GM12878 (cell line): ENCODE measurements at regions not wholly inside any gene's neighbourhood (a gene's known extent, or its start where the extent isn't known, plus 50 kb on each side); places are given as distances from the start of the nearest gene placed in this dataset.

Source experiments
- ATAC-seq: fragments of 200-7000 bp; cut with Tn5 transposase; 3 replicates; pipeline ENCODE4 v1.9.1; 2020; ENCODE audit warnings: mild to moderate bottlenecking, moderate library complexity
- BruUV-seq: library from RNA; stranded (reverse); fragments of 400-500 nt; replicated peaks from 2 replicates; lab custom pipeline; 2021; lab: Mats Ljungman, UMichigan
- CTCF ChIA-PET: fragments of 300-600 bp; sonication (Branson Sonifier 250); formaldehyde crosslinking; extraction: SDS; loops from one replicate; lab custom pipeline; 2021; ENCODE audit warnings: inconsistent platforms; lab: Yijun Ruan, JAX
- POLR2A ChIA-PET: fragments of 350-600 bp; formaldehyde crosslinking; extraction: SDS; loops from one replicate; lab custom pipeline; 2021; ENCODE audit warnings: inconsistent platforms; lab: Charles Lee
- RAD21 ChIA-PET: fragments of 300-600 bp; sonication (Branson Sonifier 250); formaldehyde crosslinking; loops from one replicate; lab custom pipeline; 2023; ENCODE audit warnings: antibody characterized with exemption; ENCODE audit not compliant: unreplicated experiment; lab: Charles Lee
- SMC1A ChIA-PET: fragments of 300-600 bp; sonication (Branson Sonifier 250); formaldehyde crosslinking; loops from one replicate; lab custom pipeline; 2023; ENCODE audit not compliant: unreplicated experiment, uncharacterized antibody; lab: Charles Lee
- DNase-seq: peaks from one replicate; pipeline ENCODE4 v3.0.0-alpha.2; 2011; ENCODE audit warnings: low read depth, low spot score
- FAIRE-seq: peaks from 3 replicates; lab custom pipeline; 2011; peaks lifted over from hg19 to GRCh38; lab: Jason Lieb, UNC
- H2AFZ ChIP-seq: 2 replicates; pipeline ENCODE4 v1.6.0; 2011; ENCODE audit warnings: low read depth, low read length, control low read depth; ENCODE audit not compliant: control insufficient read depth
- H3K27ac ChIP-seq: 2 replicates; pipeline ENCODE4 v1.5.1; 2011; ENCODE audit warnings: control low read depth; ENCODE audit not compliant: control insufficient read depth, insufficient read depth
- H3K27me3 ChIP-seq, 2 experiments: replicated peaks in 1 of 2; 2 replicates each; pipeline versions ENCODE4 v1.6.0 to v1.6.1; 2011; ENCODE audit warnings: low read length in 1 of 2; ENCODE audit not compliant: control insufficient read depth in 2 of 2, insufficient read depth in 2 of 2
- H3K36me3 ChIP-seq, 2 experiments: 2 replicates each; pipeline ENCODE4 v1.5.1; 2011; ENCODE audit warnings: low read length in 1 of 2; ENCODE audit not compliant: control insufficient read depth in 2 of 2, insufficient read depth in 2 of 2
- H3K4me1 ChIP-seq: 2 replicates; pipeline ENCODE4 v1.6.1; 2011; ENCODE audit warnings: mild to moderate bottlenecking, low read length, moderate library complexity, mixed read lengths; ENCODE audit not compliant: control insufficient read depth, insufficient read depth
- H3K4me2 ChIP-seq: 2 replicates; pipeline ENCODE4 v1.6.0; 2011; ENCODE audit warnings: control low read depth; ENCODE audit not compliant: control insufficient read depth, insufficient read depth
- H3K4me3 ChIP-seq: fragments of 200-600 bp; sonication (generic); 2 replicates; pipeline ENCODE4 v1.5.1; 2016
- H3K79me2 ChIP-seq: 2 replicates; pipeline ENCODE4 v1.6.0; 2011; ENCODE audit warnings: low read length; ENCODE audit not compliant: control insufficient read depth, insufficient read depth
- H3K9ac ChIP-seq: 2 replicates; pipeline ENCODE4 v1.8.0; 2011; ENCODE audit warnings: low read length, control low read depth, mixed read lengths; ENCODE audit not compliant: control insufficient read depth, insufficient read depth
- H3K9me3 ChIP-seq: replicated peaks from 3 replicates; pipeline ENCODE4 v1.5.1; 2011; ENCODE audit warnings: mild to moderate bottlenecking, low read length; ENCODE audit not compliant: control insufficient read depth, insufficient read depth
- H4K20me1 ChIP-seq: 2 replicates; pipeline ENCODE4 v1.6.0; 2011; ENCODE audit not compliant: control insufficient read depth, insufficient read depth
- CBFB ChIP-seq: IDR thresholded peaks from 2 replicates; pipeline ENCODE4 v1.6.1; 2016; ENCODE audit warnings: antibody characterized with exemption, low read depth
- E2F8 ChIP-seq: fragments of 450-650 bp; IDR thresholded peaks from 2 replicates; pipeline ENCODE4 v1.6.1; 2018; ENCODE audit warnings: mild to moderate bottlenecking, low read depth, moderate library complexity; ENCODE audit not compliant: partially characterized antibody
- HDGF ChIP-seq: fragments of 450-650 bp; IDR thresholded peaks from 2 replicates; pipeline ENCODE4 v1.6.1; 2016; ENCODE audit warnings: antibody characterized with exemption
- NBN ChIP-seq: fragments of 450-650 bp; IDR thresholded peaks from 2 replicates; pipeline ENCODE4 v1.6.1; 2016
- NKRF ChIP-seq: fragments of 450-650 bp; conservative IDR thresholded peaks from 2 replicates; pipeline ENCODE4 v1.6.1; 2017; ENCODE audit warnings: mild to moderate bottlenecking, moderate library complexity
- RAD21 ChIP-seq: IDR thresholded peaks from 2 replicates; pipeline ENCODE4 v1.6.1; 2011; ENCODE audit warnings: mild to moderate bottlenecking, low read depth, low read length, moderate library complexity; ENCODE audit not compliant: insufficient read depth
- SMAD1 ChIP-seq: fragments of 450-650 bp; IDR thresholded peaks from 2 replicates; pipeline ENCODE4 v1.6.1; 2018; ENCODE audit warnings: mild to moderate bottlenecking, low read depth; ENCODE audit not compliant: partially characterized antibody
- ZNF274 ChIP-seq: IDR thresholded peaks from one replicate; pipeline ENCODE4 v1.8.0; 2011; ENCODE audit not compliant: insufficient read length, insufficient read depth
- WGBS: methylation state at CpG from one replicate; pipeline ENCODE4 v1.1.6; 2016; ENCODE audit warnings: low lambda C conversion rate; ENCODE audit not compliant: insufficient replicate concordance, insufficient coverage; ENCODE audit errors: missing lambda C conversion rate; 5-methylcytosine and 5-hydroxymethylcytosine counted together
- in situ Hi-C: fragments of 300-500 bp; cut with MboI; formaldehyde crosslinking; loops from 9 replicates; pipeline ENCODE4 v1.14.3; 2018; ENCODE audit warnings: mixed read lengths
- intact Hi-C: fragments of 100-400 bp; cut with micrococcal nuclease; formaldehyde crosslinking; loops from one replicate; pipeline ENCODE4 v1.14.2; 2022; ENCODE audit not compliant: unreplicated experiment

- Histone ChIP-seq H3K36me3 (no peaks in the 10 kb centered on the region), H4K20me1 (no peaks in the 10 kb centered on the region), H3K4me3 (no peak overlapping the region), H3K4me2 (no peak overlapping the region), H2AFZ (no peak overlapping the region), H3K79me2 (no peaks in the 10 kb centered on the region), H3K9me3 (no peaks in the 10 kb centered on the region; the same call in 2 of the 3 replicates), H3K27me3 (no peaks in the 10 kb centered on the region), H3K27ac (no peak overlapping the region), H3K4me1 (no peaks in the 10 kb centered on the region), H3K9ac (no peak overlapping the region)
- CTCF ChIA-PET = no interaction called here
- intact Hi-C loops = no loop called here
- ATAC-seq (no peak), DNase-seq (no peak), FAIRE-seq (no peak)
- TF ChIP-seq CBFB = no peak
- TF ChIP-seq RAD21 = no peak
- no peak for TF ChIP-seq NBN
- no peak for TF ChIP-seq HDGF
- no peak for TF ChIP-seq E2F8
- no peak for TF ChIP-seq SMAD1
- no peak for TF ChIP-seq NKRF
- no peak for TF ChIP-seq ZNF274
- 44% methylated on average over 14 of the region's 14 CpGs for WGBS
- no TSS peak for BruUV-seq
- in situ Hi-C loops = no loop called here
- RAD21 ChIA-PET = no interaction called here
- SMC1A ChIA-PET = no interaction called here
- POLR2A ChIA-PET = no interaction called here
Observed at GRCh38 chr18:77820472-77820871, 570.8 kb downstream of the GALR1 start.
